ENCODE measurements at regions not wholly inside any gene's neighbourhood (a gene's known extent, or its start where the extent isn't known, plus 50 kb on each side); places are given as distances from the start of the nearest gene placed in this dataset.
"Not testable (repeated sequence)": the region's sequence is repeated elsewhere in the genome, so short reads cannot be mapped to it uniquely, and the experiment has no call there.

DNA sequence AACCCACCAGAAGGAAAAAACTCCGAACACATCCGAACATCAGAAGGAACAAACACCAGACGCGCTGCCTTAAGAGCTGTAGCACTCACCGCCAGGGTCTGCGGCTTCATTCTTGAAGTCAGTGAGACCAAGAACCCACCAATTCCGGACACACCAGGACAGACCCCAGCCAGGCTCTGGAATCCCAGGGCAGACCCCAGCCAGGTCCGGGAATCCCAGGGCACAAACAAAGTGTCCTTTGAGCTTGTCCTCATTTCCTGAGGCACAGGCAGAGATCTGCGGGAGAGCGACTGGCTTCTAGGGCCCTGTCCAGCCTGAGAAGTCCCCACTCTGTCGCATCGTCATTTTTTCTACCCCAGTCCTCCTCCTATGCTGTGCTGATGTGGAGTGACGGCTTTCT lies 461.1 kb downstream of the ACTL7B start:
- no TSS peak for BruUV-seq (replicated peaks)
- H4K20me1 ChIP-seq (ENCODE audit: insufficient read depth) = no peaks in the 10 kb centered on the region
- no peaks in the 10 kb centered on the region for H3K36me3 ChIP-seq (ENCODE audit: control insufficient read depth in 1 of 2, insufficient read depth in 2 of 2, low read length in 2 of 2)
- H3K4me1 ChIP-seq (ENCODE audit: control insufficient read depth in 1 of 2, insufficient read depth in 2 of 2, low read length in 2 of 2) = no peaks in the 10 kb centered on the region
- H3K4me3 ChIP-seq (replicated peaks in 1 of 2; ENCODE audit: low read depth in 1 of 2, low read length in 2 of 2) = no peak overlapping the region
- no peak for ATAC-seq
- no peak overlapping the region for H3K4me2 ChIP-seq (ENCODE audit: low read length)
- ChIA-PET CTCF (no interaction called here), POLR2A (no interaction called here), RAD21 (ENCODE audit: low non-redundant PET in 1 of 2, low total read pairs in 2 of 2, uncharacterized antibody in 2 of 2, unreplicated experiment in 2 of 2) (interaction anchor here in 1 of 2 experiments (0.7 kb wide), 1 partner anchor 329 kb away, joined by 3 read pairs; no protein-coding TSS in a partner anchor)
- H3K9me2 ChIP-seq (ENCODE audit: insufficient read depth) = no peaks in the 10 kb centered on the region
- no peak overlapping the region for H2AFZ ChIP-seq (ENCODE audit: low read depth, low read length, poor library complexity, severe bottlenecking)
- H3K9me3 ChIP-seq (ENCODE audit: control insufficient read depth in 1 of 2, insufficient read depth in 1 of 2, low read depth in 1 of 2, low read length in 2 of 2) = peaks cover 0 to 4% of the 10 kb centered on the region in 2 experiments; a peak in 1 of 4 replicates
- no peaks in the 10 kb centered on the region for H3K27me3 ChIP-seq (ENCODE audit: insufficient read depth, low read length)
- H3K27ac ChIP-seq (ENCODE audit: low read depth, low read length) = no peak overlapping the region
- H3K9ac ChIP-seq (ENCODE audit: low read length) = no peak overlapping the region
- TF ChIP-seq ATF3 (IDR thresholded peaks at IDR 0.05) = no peak
- intact Hi-C loops (cut with micrococcal nuclease) = no loop called here
- no peaks in the 10 kb centered on the region for H3K79me2 ChIP-seq (ENCODE audit: insufficient read depth, low read length)
- DNase-seq (ENCODE audit: low read depth, low spot score) = no peak

GRCh38 chr9:108393481-108394001 lies 462.2 kb downstream of the ACTL7B start:
- POLR2A ChIA-PET; H3K27me3 ChIP-seq (ENCODE audit: insufficient read depth, low read length); H3K9me2 ChIP-seq (ENCODE audit: insufficient read depth); H4K20me1 ChIP-seq (ENCODE audit: insufficient read depth); intact Hi-C loops (cut with micrococcal nuclease); H3K36me3 ChIP-seq (ENCODE audit: control insufficient read depth in 1 of 2, insufficient read depth in 2 of 2, low read length in 2 of 2); DNase-seq (ENCODE audit: low read depth, low spot score); H3K9ac ChIP-seq (ENCODE audit: low read length); H3K79me2 ChIP-seq (ENCODE audit: insufficient read depth, low read length); CTCF ChIA-PET; BruUV-seq (replicated peaks); H3K4me3 ChIP-seq (replicated peaks in 1 of 2; ENCODE audit: low read depth in 1 of 2, low read length in 2 of 2); H2AFZ ChIP-seq (ENCODE audit: low read depth, low read length, poor library complexity, severe bottlenecking); H3K4me1 ChIP-seq (ENCODE audit: control insufficient read depth in 1 of 2, insufficient read depth in 2 of 2, low read length in 2 of 2); H3K27ac ChIP-seq (ENCODE audit: low read depth, low read length); H3K4me2 ChIP-seq (ENCODE audit: low read length); ATAC-seq; H3K9me3 ChIP-seq (ENCODE audit: control insufficient read depth in 1 of 2, insufficient read depth in 1 of 2, low read depth in 1 of 2, low read length in 2 of 2); RAD21 ChIA-PET (ENCODE audit: low non-redundant PET in 1 of 2, low total read pairs in 2 of 2, uncharacterized antibody in 2 of 2, unreplicated experiment in 2 of 2): not testable (repeated sequence)

DNA sequence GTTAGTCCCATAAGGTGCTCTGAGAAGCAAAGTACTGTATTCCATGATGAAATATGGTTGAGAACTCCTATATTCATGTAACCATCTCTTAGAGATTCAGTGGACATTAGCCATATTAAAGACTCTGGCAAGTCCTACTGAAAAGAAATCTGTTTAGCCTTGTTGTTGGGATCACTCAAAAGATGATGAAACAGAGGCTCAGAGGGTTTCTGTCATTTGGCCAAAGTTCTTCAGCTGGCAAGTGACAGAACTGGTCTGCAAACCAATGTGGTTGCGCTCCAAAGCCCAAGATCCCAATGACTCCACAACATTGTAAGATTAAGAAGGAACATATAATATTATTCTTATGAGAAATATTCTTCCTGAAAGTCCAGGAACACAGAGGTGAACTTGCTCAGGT lies 462.9 kb downstream of the ACTL7B start:
- Histone ChIP-seq H3K4me3 (replicated peaks in 1 of 2; ENCODE audit: low read depth in 1 of 2, low read length in 2 of 2) (no peak overlapping the region), H2AFZ (ENCODE audit: low read depth, low read length, poor library complexity, severe bottlenecking) (no peak overlapping the region), H3K79me2 (ENCODE audit: insufficient read depth, low read length) (no peaks in the 10 kb centered on the region), H3K36me3 (ENCODE audit: control insufficient read depth in 1 of 2, insufficient read depth in 2 of 2, low read length in 2 of 2) (no peaks in the 10 kb centered on the region), H3K27ac (ENCODE audit: low read depth, low read length) (no peak overlapping the region), H3K9me2 (ENCODE audit: insufficient read depth) (no peaks in the 10 kb centered on the region), H3K27me3 (ENCODE audit: insufficient read depth, low read length) (no peaks in the 10 kb centered on the region), H4K20me1 (ENCODE audit: insufficient read depth) (no peaks in the 10 kb centered on the region), H3K4me1 (ENCODE audit: control insufficient read depth in 1 of 2, insufficient read depth in 2 of 2, low read length in 2 of 2) (no peaks in the 10 kb centered on the region), H3K4me2 (ENCODE audit: low read length) (no peak overlapping the region), H3K9me3 (ENCODE audit: control insufficient read depth in 1 of 2, insufficient read depth in 1 of 2, low read depth in 1 of 2, low read length in 2 of 2) (peaks cover 0 to 4% of the 10 kb centered on the region in 2 experiments; a peak in 1 of 4 replicates), H3K9ac (ENCODE audit: low read length) (no peak overlapping the region)
- ChIA-PET CTCF (no interaction called here), POLR2A (no interaction called here), RAD21 (ENCODE audit: low non-redundant PET in 1 of 2, low total read pairs in 2 of 2, uncharacterized antibody in 2 of 2, unreplicated experiment in 2 of 2) (no interaction called here)
- no peak for ATAC-seq
- no TSS peak for BruUV-seq (replicated peaks)
- intact Hi-C loops (cut with micrococcal nuclease) = no loop called here
- no peak for DNase-seq (ENCODE audit: low read depth, low spot score)
- no peak for TF ChIP-seq TCF7L2 (IDR thresholded peaks at IDR 0.05; ENCODE audit: borderline replicate concordance, extremely low read depth, insufficient read depth, insufficient read length)
- TF ChIP-seq REST (IDR thresholded peaks at IDR 0.05; ENCODE audit: low read depth) = no peak
- TF ChIP-seq EZH2phosphoT487 (IDR thresholded peaks at IDR 0.05; ENCODE audit: borderline replicate concordance) = no peak
- no peak for TF ChIP-seq ZNF274 (IDR thresholded peaks at IDR 0.05; ENCODE audit: low read depth, low read length)
- no peak for TF ChIP-seq ZFX (IDR thresholded peaks at IDR 0.05)
- no peak for TF ChIP-seq SIN3A (IDR thresholded peaks at IDR 0.05; ENCODE audit: low read depth)
- no peak for TF ChIP-seq EGR1 (IDR thresholded peaks at IDR 0.05; ENCODE audit: low read depth)
- no peak for TF ChIP-seq ATF3 (IDR thresholded peaks at IDR 0.05)
- no peak for TF ChIP-seq JUND (IDR thresholded peaks at IDR 0.05)
- TF ChIP-seq ELF1 (IDR thresholded peaks at IDR 0.05; ENCODE audit: borderline replicate concordance, low read depth) = no peak

Measured in HCT116 (cell line).